GM23338 (cell line): ENCODE measurements at regions not wholly inside any gene's neighbourhood (a gene's known extent, or its start where the extent isn't known, plus 50 kb on each side); places are given as distances from the start of the nearest gene placed in this dataset.

ENCODE experiments used
- ATAC-seq: fragments of 200-7000 bp; cut with Tn5 transposase; 3 replicates; pipeline ENCODE4 v1.9.1; 2020
- DNase-seq: peaks from one replicate; pipeline ENCODE4 v3.0.0-alpha.2; 2015; ENCODE audit warnings: low spot score
- H2AFZ ChIP-seq: fragments of 200-600 bp; sonication (generic); 2 replicates; pipeline ENCODE4 v1.8.0; 2016; ENCODE audit warnings: antibody characterized with exemption, mild to moderate bottlenecking, moderate library complexity
- H3F3A ChIP-seq: fragments of 200-600 bp; sonication (generic); replicated peaks from 2 replicates; pipeline ENCODE4 v1.8.0; 2017; ENCODE audit warnings: antibody characterized with exemption, mixed run types, low read depth
- H3K27ac ChIP-seq: fragments of 200-600 bp; sonication (generic); 2 replicates; pipeline ENCODE4 v1.6.1; 2016; ENCODE audit warnings: low read depth
- H3K27me3 ChIP-seq: fragments of 200-600 bp; sonication (generic); 2 replicates; pipeline ENCODE4 v1.8.0; 2016; ENCODE audit warnings: mild to moderate bottlenecking, mixed run types, moderate library complexity; ENCODE audit not compliant: insufficient read depth
- H3K36me3 ChIP-seq: fragments of 200-600 bp; sonication (generic); 2 replicates; pipeline ENCODE4 v1.8.0; 2016; ENCODE audit warnings: mild to moderate bottlenecking; ENCODE audit not compliant: insufficient read depth
- H3K4me1 ChIP-seq: fragments of 200-600 bp; sonication (generic); 2 replicates; pipeline ENCODE4 v1.8.0; 2016; ENCODE audit warnings: mild to moderate bottlenecking, moderate library complexity; ENCODE audit not compliant: insufficient read depth
- H3K4me2 ChIP-seq: fragments of 200-600 bp; sonication (generic); 2 replicates; pipeline ENCODE4 v1.7.1; 2017; ENCODE audit warnings: mixed run types
- H3K4me3 ChIP-seq: fragments of 200-600 bp; sonication (generic); 2 replicates; pipeline ENCODE4 v1.6.1; 2016; ENCODE audit warnings: mixed run types
- H3K79me2 ChIP-seq: fragments of 200-600 bp; sonication (generic); replicated peaks from 2 replicates; pipeline ENCODE4 v1.8.0; 2017; ENCODE audit warnings: mild to moderate bottlenecking; ENCODE audit not compliant: insufficient read depth
- H3K9me2 ChIP-seq: fragments of 200-600 bp; sonication (generic); 2 replicates; pipeline ENCODE4 v1.8.0; 2017; ENCODE audit not compliant: insufficient read depth
- H4K20me1 ChIP-seq: fragments of 200-600 bp; sonication (generic); replicated peaks from 2 replicates; pipeline ENCODE4 v1.8.0; 2017; ENCODE audit warnings: mild to moderate bottlenecking; ENCODE audit not compliant: insufficient read depth
- H3K27ac Mint-ChIP-seq: 2 replicates; pipeline ENCODE4 v1.8.0; 2020; ENCODE audit warnings: inconsistent platforms, mild to moderate bottlenecking, moderate library complexity, mixed read lengths
- H3K27me3 Mint-ChIP-seq: 3 replicates; pipeline ENCODE4 v1.8.0; 2022; ENCODE audit warnings: low read depth, mild to moderate bottlenecking, moderate library complexity, mixed read lengths, inconsistent platforms; ENCODE audit not compliant: insufficient read depth, poor library complexity
- H3K36me3 Mint-ChIP-seq: 3 replicates; pipeline ENCODE4 v1.8.0; 2021; ENCODE audit warnings: low read depth, mild to moderate bottlenecking, inconsistent platforms, moderate library complexity, mixed read lengths
- H3K4me1 Mint-ChIP-seq: 3 replicates; pipeline ENCODE4 v1.8.0; 2020; ENCODE audit warnings: mild to moderate bottlenecking, inconsistent platforms, mixed read lengths
- H3K4me3 Mint-ChIP-seq: 3 replicates; pipeline ENCODE4 v1.8.0; 2021; ENCODE audit warnings: moderate library complexity, mild to moderate bottlenecking, inconsistent platforms, mixed read lengths
- H3K9me3 Mint-ChIP-seq: 3 replicates; pipeline ENCODE4 v1.8.0; 2020; ENCODE audit warnings: moderate library complexity, mild to moderate bottlenecking, inconsistent platforms, mixed read lengths
- CTCF ChIP-seq, 2 experiments: fragments of 200-600 bp in 1 of 2; sonication (generic) in 1 of 2; conservative IDR thresholded peaks; 2 replicates each; pipeline versions ENCODE4 v1.5.1 to v1.6.1; 2016 to 2017; ENCODE audit warnings: antibody characterized with exemption in 2 of 2, low read depth in 2 of 2, mild to moderate bottlenecking in 2 of 2, moderate library complexity in 1 of 2
- EZH2 ChIP-seq: fragments of 200-600 bp; sonication (generic); IDR thresholded peaks from one replicate; pipeline ENCODE4 v1.8.0; 2017; ENCODE audit warnings: antibody characterized with exemption, mild to moderate bottlenecking, low read depth; ENCODE audit not compliant: unreplicated experiment
- REST ChIP-seq: IDR thresholded peaks from one replicate; pipeline ENCODE4 v1.6.1; 2018; ENCODE audit warnings: antibody characterized with exemption; ENCODE audit not compliant: unreplicated experiment
- ZNF462 ChIP-seq: fragments of 250-450 bp; sonication (Bioruptor Pico); IDR thresholded peaks from 2 replicates; pipeline ENCODE4 v1.5.0; 2020; ENCODE audit warnings: mild to moderate bottlenecking, moderate library complexity

- TF ChIP-seq CTCF (conservative IDR thresholded peaks at IDR 0.05; ENCODE audit: low read depth in 2 of 2): no peak
Measured at GRCh38 chr15:96678386-96678785, 347.9 kb downstream of the NR2F2 start (continued).

- Histone ChIP-seq H3K4me2 (no peak overlapping the region), H3K79me2 (no peaks in the 10 kb centered on the region), H2AFZ (no peak overlapping the region), H3K36me3 (no peaks in the 10 kb centered on the region), H3K9me2 (no peaks in the 10 kb centered on the region), H3K27me3 (no peaks in the 10 kb centered on the region), H4K20me1 (no peaks in the 10 kb centered on the region), H3K27ac (no peak overlapping the region), H3F3A (no peaks in the 10 kb centered on the region), H3K4me1 (no peaks in the 10 kb centered on the region; the same call in 1 of the 2 replicates), H3K4me3 (no peak overlapping the region)
- DNase-seq: peak; percentile 36
- no peaks in the 10 kb centered on the region; the same call in 1 of the 3 replicates for H3K4me1 Mint-ChIP-seq
- H3K36me3 Mint-ChIP-seq: no peaks in the 10 kb centered on the region
- TF ChIP-seq REST: no peak
- no peak for TF ChIP-seq EZH2
- TF ChIP-seq ZNF462: no peak
- peak in 1 of 2 experiments; percentile 43; a peak in 3 of 4 replicates for TF ChIP-seq CTCF (conservative IDR thresholded peaks at IDR 0.05; ENCODE audit: low read depth in 2 of 2)
- no peaks in the 10 kb centered on the region for H3K27me3 Mint-ChIP-seq
- no peak overlapping the region for H3K27ac Mint-ChIP-seq
- ATAC-seq: no peak; the same call in 1 of the 3 replicates
- H3K4me3 Mint-ChIP-seq: no peak overlapping the region
- H3K9me3 Mint-ChIP-seq: no peaks in the 10 kb centered on the region
Measured at GRCh38 chr15:96687388-96688107, 357.0 kb downstream of the NR2F2 start.
